GM23338 (cell line): ENCODE measurements at regions not wholly inside any gene's neighbourhood (a gene's known extent, or its start where the extent isn't known, plus 50 kb on each side); places are given as distances from the start of the nearest gene placed in this dataset.
A peak's percentile ranks its signal among the peaks of the same experiment; 100 is the strongest.

Experiments used
- ATAC-seq: fragments of 200-7000 bp; cut with Tn5 transposase; 3 replicates; pipeline ENCODE4 v1.9.1; 2020
- DNase-seq: peaks from one replicate; pipeline ENCODE4 v3.0.0-alpha.2; 2015; ENCODE audit warnings: low spot score
- H2AFZ ChIP-seq: fragments of 200-600 bp; sonication (generic); 2 replicates; pipeline ENCODE4 v1.8.0; 2016; ENCODE audit warnings: antibody characterized with exemption, mild to moderate bottlenecking, moderate library complexity
- H3F3A ChIP-seq: fragments of 200-600 bp; sonication (generic); replicated peaks from 2 replicates; pipeline ENCODE4 v1.8.0; 2017; ENCODE audit warnings: antibody characterized with exemption, mixed run types, low read depth
- H3K27ac ChIP-seq: fragments of 200-600 bp; sonication (generic); 2 replicates; pipeline ENCODE4 v1.6.1; 2016; ENCODE audit warnings: low read depth
- H3K27me3 ChIP-seq: fragments of 200-600 bp; sonication (generic); 2 replicates; pipeline ENCODE4 v1.8.0; 2016; ENCODE audit warnings: mild to moderate bottlenecking, mixed run types, moderate library complexity; ENCODE audit not compliant: insufficient read depth
- H3K36me3 ChIP-seq: fragments of 200-600 bp; sonication (generic); 2 replicates; pipeline ENCODE4 v1.8.0; 2016; ENCODE audit warnings: mild to moderate bottlenecking; ENCODE audit not compliant: insufficient read depth
- H3K4me1 ChIP-seq: fragments of 200-600 bp; sonication (generic); 2 replicates; pipeline ENCODE4 v1.8.0; 2016; ENCODE audit warnings: mild to moderate bottlenecking, moderate library complexity; ENCODE audit not compliant: insufficient read depth
- H3K4me2 ChIP-seq: fragments of 200-600 bp; sonication (generic); 2 replicates; pipeline ENCODE4 v1.7.1; 2017; ENCODE audit warnings: mixed run types
- H3K4me3 ChIP-seq: fragments of 200-600 bp; sonication (generic); 2 replicates; pipeline ENCODE4 v1.6.1; 2016; ENCODE audit warnings: mixed run types
- H3K79me2 ChIP-seq: fragments of 200-600 bp; sonication (generic); replicated peaks from 2 replicates; pipeline ENCODE4 v1.8.0; 2017; ENCODE audit warnings: mild to moderate bottlenecking; ENCODE audit not compliant: insufficient read depth
- H3K9me2 ChIP-seq: fragments of 200-600 bp; sonication (generic); 2 replicates; pipeline ENCODE4 v1.8.0; 2017; ENCODE audit not compliant: insufficient read depth
- H4K20me1 ChIP-seq: fragments of 200-600 bp; sonication (generic); replicated peaks from 2 replicates; pipeline ENCODE4 v1.8.0; 2017; ENCODE audit warnings: mild to moderate bottlenecking; ENCODE audit not compliant: insufficient read depth
- H3K27ac Mint-ChIP-seq: 2 replicates; pipeline ENCODE4 v1.8.0; 2020; ENCODE audit warnings: inconsistent platforms, mild to moderate bottlenecking, moderate library complexity, mixed read lengths
- H3K27me3 Mint-ChIP-seq: 3 replicates; pipeline ENCODE4 v1.8.0; 2022; ENCODE audit warnings: low read depth, mild to moderate bottlenecking, moderate library complexity, mixed read lengths, inconsistent platforms; ENCODE audit not compliant: insufficient read depth, poor library complexity
- H3K36me3 Mint-ChIP-seq: 3 replicates; pipeline ENCODE4 v1.8.0; 2021; ENCODE audit warnings: low read depth, mild to moderate bottlenecking, inconsistent platforms, moderate library complexity, mixed read lengths
- H3K4me1 Mint-ChIP-seq: 3 replicates; pipeline ENCODE4 v1.8.0; 2020; ENCODE audit warnings: mild to moderate bottlenecking, inconsistent platforms, mixed read lengths
- H3K4me3 Mint-ChIP-seq: 3 replicates; pipeline ENCODE4 v1.8.0; 2021; ENCODE audit warnings: moderate library complexity, mild to moderate bottlenecking, inconsistent platforms, mixed read lengths
- H3K9me3 Mint-ChIP-seq: 3 replicates; pipeline ENCODE4 v1.8.0; 2020; ENCODE audit warnings: moderate library complexity, mild to moderate bottlenecking, inconsistent platforms, mixed read lengths
- CREB1 ChIP-seq: fragments of 250-450 bp; sonication (Bioruptor Pico); IDR thresholded peaks from 2 replicates; pipeline ENCODE4 v1.5.0; 2020; ENCODE audit warnings: low read depth, mild to moderate bottlenecking, moderate library complexity
- EZH2 ChIP-seq: fragments of 200-600 bp; sonication (generic); IDR thresholded peaks from one replicate; pipeline ENCODE4 v1.8.0; 2017; ENCODE audit warnings: antibody characterized with exemption, mild to moderate bottlenecking, low read depth; ENCODE audit not compliant: unreplicated experiment
- NANOG ChIP-seq: IDR thresholded peaks from 2 replicates; pipeline ENCODE4 v1.6.1; 2016; ENCODE audit warnings: antibody characterized with exemption, borderline replicate concordance
- POLR2AphosphoS5 ChIP-seq: IDR thresholded peaks from 2 replicates; pipeline ENCODE4 v1.6.1; 2016; ENCODE audit warnings: antibody characterized with exemption, low read depth
- ZNF114 ChIP-seq: fragments of 250-450 bp; sonication (Bioruptor Pico); IDR thresholded peaks from 2 replicates; pipeline ENCODE4 v1.5.0; 2020; ENCODE audit warnings: mild to moderate bottlenecking, moderate library complexity
- TF ChIP-seq, protein P1 (sequence below): IDR thresholded peaks from one replicate; pipeline ENCODE4 v1.6.1; 2018; ENCODE audit warnings: antibody characterized with exemption; ENCODE audit not compliant: unreplicated experiment
- TF ChIP-seq, protein P2 (sequence below), 2 experiments: fragments of 200-600 bp in 1 of 2; sonication (generic) in 1 of 2; conservative IDR thresholded peaks; 2 replicates each; pipeline versions ENCODE4 v1.5.1 to v1.6.1; 2016 to 2017; ENCODE audit warnings: antibody characterized with exemption in 2 of 2, low read depth in 2 of 2, mild to moderate bottlenecking in 2 of 2, moderate library complexity in 1 of 2

- H3K4me3 Mint-ChIP-seq, result no peak overlapping the region
- Histone ChIP-seq H3K4me1 (no peaks in the 10 kb centered on the region), H2AFZ (peak overlapping the region; percentile 29; the same call in 1 of the 2 replicates), H3K9me2 (peaks cover 10% of the 10 kb centered on the region; the same call in 1 of the 2 replicates), H4K20me1 (no peaks in the 10 kb centered on the region), H3K4me3 (no peak overlapping the region), H3K36me3 (no peaks in the 10 kb centered on the region), H3K27me3 (no peaks in the 10 kb centered on the region), H3K79me2 (no peaks in the 10 kb centered on the region), H3K27ac (no peak overlapping the region), H3K4me2 (no peak overlapping the region), H3F3A (no peaks in the 10 kb centered on the region)
- no peak for ATAC-seq
- DNase-seq, result no peak
- peaks cover 6% of the 10 kb centered on the region; the same call in 1 of the 3 replicates for H3K36me3 Mint-ChIP-seq
- H3K9me3 Mint-ChIP-seq, result peaks cover 13% of the 10 kb centered on the region; the same call in 2 of the 3 replicates
- H3K27me3 Mint-ChIP-seq, result peaks cover 2% of the 10 kb centered on the region
- TF ChIP-seq, protein P1, sequence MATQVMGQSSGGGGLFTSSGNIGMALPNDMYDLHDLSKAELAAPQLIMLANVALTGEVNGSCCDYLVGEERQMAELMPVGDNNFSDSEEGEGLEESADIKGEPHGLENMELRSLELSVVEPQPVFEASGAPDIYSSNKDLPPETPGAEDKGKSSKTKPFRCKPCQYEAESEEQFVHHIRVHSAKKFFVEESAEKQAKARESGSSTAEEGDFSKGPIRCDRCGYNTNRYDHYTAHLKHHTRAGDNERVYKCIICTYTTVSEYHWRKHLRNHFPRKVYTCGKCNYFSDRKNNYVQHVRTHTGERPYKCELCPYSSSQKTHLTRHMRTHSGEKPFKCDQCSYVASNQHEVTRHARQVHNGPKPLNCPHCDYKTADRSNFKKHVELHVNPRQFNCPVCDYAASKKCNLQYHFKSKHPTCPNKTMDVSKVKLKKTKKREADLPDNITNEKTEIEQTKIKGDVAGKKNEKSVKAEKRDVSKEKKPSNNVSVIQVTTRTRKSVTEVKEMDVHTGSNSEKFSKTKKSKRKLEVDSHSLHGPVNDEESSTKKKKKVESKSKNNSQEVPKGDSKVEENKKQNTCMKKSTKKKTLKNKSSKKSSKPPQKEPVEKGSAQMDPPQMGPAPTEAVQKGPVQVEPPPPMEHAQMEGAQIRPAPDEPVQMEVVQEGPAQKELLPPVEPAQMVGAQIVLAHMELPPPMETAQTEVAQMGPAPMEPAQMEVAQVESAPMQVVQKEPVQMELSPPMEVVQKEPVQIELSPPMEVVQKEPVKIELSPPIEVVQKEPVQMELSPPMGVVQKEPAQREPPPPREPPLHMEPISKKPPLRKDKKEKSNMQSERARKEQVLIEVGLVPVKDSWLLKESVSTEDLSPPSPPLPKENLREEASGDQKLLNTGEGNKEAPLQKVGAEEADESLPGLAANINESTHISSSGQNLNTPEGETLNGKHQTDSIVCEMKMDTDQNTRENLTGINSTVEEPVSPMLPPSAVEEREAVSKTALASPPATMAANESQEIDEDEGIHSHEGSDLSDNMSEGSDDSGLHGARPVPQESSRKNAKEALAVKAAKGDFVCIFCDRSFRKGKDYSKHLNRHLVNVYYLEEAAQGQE, result no peak
- TF ChIP-seq, protein P2, sequence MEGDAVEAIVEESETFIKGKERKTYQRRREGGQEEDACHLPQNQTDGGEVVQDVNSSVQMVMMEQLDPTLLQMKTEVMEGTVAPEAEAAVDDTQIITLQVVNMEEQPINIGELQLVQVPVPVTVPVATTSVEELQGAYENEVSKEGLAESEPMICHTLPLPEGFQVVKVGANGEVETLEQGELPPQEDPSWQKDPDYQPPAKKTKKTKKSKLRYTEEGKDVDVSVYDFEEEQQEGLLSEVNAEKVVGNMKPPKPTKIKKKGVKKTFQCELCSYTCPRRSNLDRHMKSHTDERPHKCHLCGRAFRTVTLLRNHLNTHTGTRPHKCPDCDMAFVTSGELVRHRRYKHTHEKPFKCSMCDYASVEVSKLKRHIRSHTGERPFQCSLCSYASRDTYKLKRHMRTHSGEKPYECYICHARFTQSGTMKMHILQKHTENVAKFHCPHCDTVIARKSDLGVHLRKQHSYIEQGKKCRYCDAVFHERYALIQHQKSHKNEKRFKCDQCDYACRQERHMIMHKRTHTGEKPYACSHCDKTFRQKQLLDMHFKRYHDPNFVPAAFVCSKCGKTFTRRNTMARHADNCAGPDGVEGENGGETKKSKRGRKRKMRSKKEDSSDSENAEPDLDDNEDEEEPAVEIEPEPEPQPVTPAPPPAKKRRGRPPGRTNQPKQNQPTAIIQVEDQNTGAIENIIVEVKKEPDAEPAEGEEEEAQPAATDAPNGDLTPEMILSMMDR (conservative IDR thresholded peaks at IDR 0.05; ENCODE audit: low read depth in 2 of 2), result no peak
- H3K27ac Mint-ChIP-seq, result no peak overlapping the region
- H3K4me1 Mint-ChIP-seq, result no peaks in the 10 kb centered on the region
Observed at GRCh38 chr5:38789777-38790176, 56.0 kb upstream of the OSMR start.

DNA sequence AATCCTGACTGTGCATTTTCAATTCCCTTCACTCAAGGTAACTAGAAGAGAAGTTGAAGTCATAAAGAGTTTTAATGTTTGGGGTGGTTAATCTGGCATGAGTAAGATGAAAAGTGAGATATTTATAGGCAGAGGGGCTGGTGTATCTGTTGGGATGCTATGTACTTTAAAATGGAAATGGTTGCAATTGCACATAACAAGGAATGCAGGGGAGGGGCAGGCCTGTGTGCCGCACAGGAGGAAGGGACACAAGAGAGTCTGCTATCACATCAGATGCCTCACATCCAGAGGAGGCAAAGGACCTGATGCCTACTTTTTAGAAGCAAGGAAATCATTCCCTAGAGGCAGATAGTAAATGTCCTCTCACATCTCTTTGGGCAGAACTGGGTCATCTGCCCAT lies 55.5 kb upstream of the OSMR start:
- H3K36me3 ChIP-seq, result no peaks in the 10 kb centered on the region
- H3F3A ChIP-seq, result no peaks in the 10 kb centered on the region
- no peaks in the 10 kb centered on the region for H3K79me2 ChIP-seq
- no peak overlapping the region for H3K4me3 ChIP-seq
- H3K27ac ChIP-seq, result no peak overlapping the region
- no peaks in the 10 kb centered on the region for H4K20me1 ChIP-seq
- no peak overlapping the region for H3K4me2 ChIP-seq
- H3K4me3 Mint-ChIP-seq, result no peak overlapping the region
- no peaks in the 10 kb centered on the region for H3K4me1 Mint-ChIP-seq
- ATAC-seq (no peak), DNase-seq (no peak)
- peaks cover 2% of the 10 kb centered on the region for H3K27me3 Mint-ChIP-seq
- peak overlapping the region; percentile 29; the same call in 1 of the 2 replicates for H2AFZ ChIP-seq
- no peaks in the 10 kb centered on the region for H3K4me1 ChIP-seq
- no peak overlapping the region for H3K27ac Mint-ChIP-seq
- peaks cover 8% of the 10 kb centered on the region; the same call in 1 of the 2 replicates for H3K9me2 ChIP-seq
- peaks cover 13% of the 10 kb centered on the region; the same call in 2 of the 3 replicates for H3K9me3 Mint-ChIP-seq
- no peaks in the 10 kb centered on the region for H3K27me3 ChIP-seq
- peaks cover 6% of the 10 kb centered on the region; the same call in 1 of the 3 replicates for H3K36me3 Mint-ChIP-seq
- no peak for TF ChIP-seq NANOG
- no peak for TF ChIP-seq POLR2AphosphoS5
- no peak for TF ChIP-seq ZNF114 (CRISPR knock-in tag)
- TF ChIP-seq, protein P2 (conservative IDR thresholded peaks at IDR 0.05; ENCODE audit: low read depth in 2 of 2), result no peak
- no peak for TF ChIP-seq EZH2
- no peak for TF ChIP-seq CREB1 (CRISPR knock-in tag)
